ENCODE measurements at regions not wholly inside any gene's neighbourhood (a gene's known extent, or its start where the extent isn't known, plus 50 kb on each side); places are given as distances from the start of the nearest gene placed in this dataset.

GRCh38 chr7:51455948-51456347, 139.3 kb upstream of the COBL start:
- intact Hi-C loops (cut with DNase I, micrococcal nuclease), result no loop called here

GRCh38 chr7:51455513-51455912, 138.9 kb upstream of the COBL start:
- intact Hi-C loops (cut with DNase I, micrococcal nuclease), result no loop called here
- Histone ChIP-seq H3K9me3 (no peaks in the 10 kb centered on the region), H3K4me1 (ENCODE audit: low read depth) (no peaks in the 10 kb centered on the region), H3K4me3 (no peak overlapping the region), H3K36me3 (ENCODE audit: low read depth) (no peaks in the 10 kb centered on the region)
- no peak for ATAC-seq
- TF ChIP-seq CTCF (IDR thresholded peaks at IDR 0.05), result no peak
- DNase-seq, result no peak

More at GRCh38 chr7:51455948-51456347, 139.3 kb upstream of the COBL start:
- Histone ChIP-seq H3K9me3 (no peaks in the 10 kb centered on the region), H3K4me3 (no peak overlapping the region), H3K36me3 (ENCODE audit: low read depth) (no peaks in the 10 kb centered on the region), H3K4me1 (ENCODE audit: low read depth) (no peaks in the 10 kb centered on the region)
- ATAC-seq (no peak), DNase-seq (no peak)
- no peak for TF ChIP-seq CTCF (IDR thresholded peaks at IDR 0.05)

- Histone ChIP-seq H3K9me3 (no peaks in the 10 kb centered on the region), H3K4me3 (no peak overlapping the region), H3K36me3 (ENCODE audit: low read depth) (no peaks in the 10 kb centered on the region), H3K4me1 (ENCODE audit: low read depth) (no peaks in the 10 kb centered on the region)
- ATAC-seq (no peak), DNase-seq (no peak)
- TF ChIP-seq CTCF (IDR thresholded peaks at IDR 0.05), result no peak
- intact Hi-C loops (cut with DNase I, micrococcal nuclease), result no loop called here
Observed at GRCh38 chr7:51455086-51455485, 138.5 kb upstream of the COBL start.

GRCh38 chr7:51452694-51453093, 136.1 kb upstream of the COBL start:
- ATAC-seq (no peak), DNase-seq (no peak)
- Histone ChIP-seq H3K4me3 (no peak overlapping the region), H3K9me3 (no peaks in the 10 kb centered on the region), H3K36me3 (ENCODE audit: low read depth) (no peaks in the 10 kb centered on the region), H3K4me1 (ENCODE audit: low read depth) (no peaks in the 10 kb centered on the region)
- intact Hi-C loops (cut with DNase I, micrococcal nuclease), result no loop called here
- TF ChIP-seq CTCF (IDR thresholded peaks at IDR 0.05), result no peak

- Histone ChIP-seq H3K36me3 (ENCODE audit: low read depth) (no peaks in the 10 kb centered on the region), H3K4me1 (ENCODE audit: low read depth) (no peaks in the 10 kb centered on the region), H3K4me3 (no peak overlapping the region), H3K9me3 (no peaks in the 10 kb centered on the region)
- DNase-seq (no peak), ATAC-seq (no peak)
- no peak for TF ChIP-seq CTCF (IDR thresholded peaks at IDR 0.05)
- intact Hi-C loops (cut with DNase I, micrococcal nuclease), result no loop called here
Observed at GRCh38 chr7:51451751-51452476, 135.3 kb upstream of the COBL start.

GRCh38 chr7:51450541-51450940, 133.9 kb upstream of the COBL start:
- Histone ChIP-seq H3K4me3 (no peak overlapping the region), H3K36me3 (ENCODE audit: low read depth) (no peaks in the 10 kb centered on the region), H3K4me1 (ENCODE audit: low read depth) (no peaks in the 10 kb centered on the region), H3K9me3 (no peaks in the 10 kb centered on the region)
- DNase-seq, result no peak
- ATAC-seq, result no peak
- intact Hi-C loops (cut with DNase I, micrococcal nuclease), result no loop called here
- TF ChIP-seq CTCF (IDR thresholded peaks at IDR 0.05), result no peak
